Thoracic aorta (tissue), 2 donors: ENCODE measurements at regions not wholly inside any gene's neighbourhood (a gene's known extent, or its start where the extent isn't known, plus 50 kb on each side); places are given as distances from the start of the nearest gene placed in this dataset.
A peak's percentile ranks its signal among the peaks of the same experiment; 100 is the strongest.

Experiments used
- ATAC-seq: fragments of 150-250 bp; one replicate; pipeline ENCODE4 v1.8.0; 2017; ENCODE audit warnings: low read depth; ENCODE audit not compliant: insufficient number of reproducible peaks, low FRiP score
- DNase-seq: peaks from one replicate; pipeline ENCODE4 v3.0.0-alpha.2; 2020; ENCODE audit warnings: low spot score
- H3K27ac ChIP-seq, 2 donors: fragments of 200-600 bp; sonication (generic); 1 replicate in 1 of 2; 2 replicates in 1 of 2; pipeline ENCODE4 v1.5.1; 2016; ENCODE audit warnings: mild to moderate bottlenecking in 2 of 2, moderate library complexity in 2 of 2
- H3K27me3 ChIP-seq: fragments of 200-600 bp; sonication (generic); replicated peaks from 2 replicates; pipeline ENCODE4 v1.6.0; 2016; ENCODE audit warnings: mild to moderate bottlenecking; ENCODE audit not compliant: insufficient read depth
- H3K36me3 ChIP-seq: fragments of 200-600 bp; sonication (generic); one replicate; pipeline ENCODE4 v1.5.1; 2016
- H3K4me1 ChIP-seq, 2 donors: fragments of 200-600 bp; sonication (generic); 1 replicate in 1 of 2; 2 replicates in 1 of 2; pipeline versions ENCODE4 v1.5.1 to v1.6.0; 2016; ENCODE audit warnings: low read depth in 2 of 2, mild to moderate bottlenecking in 1 of 2; ENCODE audit not compliant: control insufficient read depth in 1 of 2
- H3K4me3 ChIP-seq: fragments of 200-600 bp; sonication (generic); 2 replicates; pipeline ENCODE4 v1.5.1; 2016; ENCODE audit warnings: mild to moderate bottlenecking
- H3K9me3 ChIP-seq: fragments of 200-600 bp; sonication (generic); 2 replicates; pipeline ENCODE4 v1.5.1; 2016
- TF ChIP-seq, protein P1 (sequence below): fragments of 200-600 bp; sonication (generic); IDR thresholded peaks from one replicate; pipeline ENCODE4 v1.5.1; 2019; ENCODE audit warnings: antibody characterized with exemption

GRCh38 chr12:67927324-67927723 lies 61.9 kb upstream of the IFNG-AS1 start:
- no peaks in the 10 kb centered on the region for H3K27me3 ChIP-seq
- H3K27ac ChIP-seq: no peak overlapping the region
- TF ChIP-seq, protein P1, sequence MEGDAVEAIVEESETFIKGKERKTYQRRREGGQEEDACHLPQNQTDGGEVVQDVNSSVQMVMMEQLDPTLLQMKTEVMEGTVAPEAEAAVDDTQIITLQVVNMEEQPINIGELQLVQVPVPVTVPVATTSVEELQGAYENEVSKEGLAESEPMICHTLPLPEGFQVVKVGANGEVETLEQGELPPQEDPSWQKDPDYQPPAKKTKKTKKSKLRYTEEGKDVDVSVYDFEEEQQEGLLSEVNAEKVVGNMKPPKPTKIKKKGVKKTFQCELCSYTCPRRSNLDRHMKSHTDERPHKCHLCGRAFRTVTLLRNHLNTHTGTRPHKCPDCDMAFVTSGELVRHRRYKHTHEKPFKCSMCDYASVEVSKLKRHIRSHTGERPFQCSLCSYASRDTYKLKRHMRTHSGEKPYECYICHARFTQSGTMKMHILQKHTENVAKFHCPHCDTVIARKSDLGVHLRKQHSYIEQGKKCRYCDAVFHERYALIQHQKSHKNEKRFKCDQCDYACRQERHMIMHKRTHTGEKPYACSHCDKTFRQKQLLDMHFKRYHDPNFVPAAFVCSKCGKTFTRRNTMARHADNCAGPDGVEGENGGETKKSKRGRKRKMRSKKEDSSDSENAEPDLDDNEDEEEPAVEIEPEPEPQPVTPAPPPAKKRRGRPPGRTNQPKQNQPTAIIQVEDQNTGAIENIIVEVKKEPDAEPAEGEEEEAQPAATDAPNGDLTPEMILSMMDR: no peak
- no peak for ATAC-seq
- H3K9me3 ChIP-seq: no peaks in the 10 kb centered on the region
- no peaks in the 10 kb centered on the region for H3K36me3 ChIP-seq
- peaks cover 7 to 23% of the 10 kb centered on the region in 2 donors for H3K4me1 ChIP-seq
- no peak overlapping the region for H3K4me3 ChIP-seq
- DNase-seq: no peak

DNA sequence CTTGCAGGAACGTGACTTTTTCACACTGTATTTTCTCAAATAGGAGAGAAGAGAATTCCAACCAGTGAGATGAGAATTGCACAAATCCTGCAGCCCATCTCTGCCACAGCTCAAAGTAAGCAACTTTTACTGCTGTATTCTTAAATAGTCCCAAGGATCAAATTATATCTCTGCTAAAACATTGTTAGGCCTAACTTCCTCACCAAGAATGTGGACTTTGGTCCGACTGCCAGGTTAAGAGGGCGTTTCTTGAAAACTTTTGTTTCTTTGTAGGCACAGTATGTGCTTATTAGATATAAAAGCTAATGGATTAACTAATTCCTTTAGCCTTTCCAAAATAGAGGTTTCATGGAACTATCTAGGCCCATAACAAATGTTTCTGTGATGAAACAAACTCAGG lies 61.4 kb upstream of the IFNG-AS1 start:
- DNase-seq (no peak), ATAC-seq (no peak)
- H3K4me1 ChIP-seq: peaks cover 7 to 23% of the 10 kb centered on the region in 2 donors
- H3K27me3 ChIP-seq: no peaks in the 10 kb centered on the region
- no peaks in the 10 kb centered on the region for H3K36me3 ChIP-seq
- H3K4me3 ChIP-seq: no peak overlapping the region
- H3K27ac ChIP-seq: peak overlapping the region in 1 of 2 donors; percentile 4
- TF ChIP-seq, protein P1: no peak
- no peaks in the 10 kb centered on the region for H3K9me3 ChIP-seq

GRCh38 chr12:67928621-67929383 lies 60.4 kb upstream of the IFNG-AS1 start:
- Histone ChIP-seq H3K4me3 (no peak overlapping the region), H3K36me3 (no peaks in the 10 kb centered on the region), H3K27me3 (no peaks in the 10 kb centered on the region), H3K27ac (peak overlapping the region in 1 of 2 donors; percentile 27), H3K9me3 (no peaks in the 10 kb centered on the region), H3K4me1 (peaks cover 7 to 23% of the 10 kb centered on the region in 2 donors)
- TF ChIP-seq, protein P1: no peak
- ATAC-seq (no peak), DNase-seq (no peak)

- Histone ChIP-seq H3K4me3 (no peak overlapping the region), H3K36me3 (no peaks in the 10 kb centered on the region), H3K27me3 (no peaks in the 10 kb centered on the region), H3K4me1 (peaks cover 7 to 23% of the 10 kb centered on the region in 2 donors), H3K9me3 (no peaks in the 10 kb centered on the region), H3K27ac (peak overlapping the region in 1 of 2 donors; percentile 27)
- TF ChIP-seq, protein P1: no peak
- DNase-seq (no peak), ATAC-seq (no peak)
Measured at GRCh38 chr12:67929384-67929772, 59.9 kb upstream of the IFNG-AS1 start.

- H3K36me3 ChIP-seq: no peaks in the 10 kb centered on the region
- ATAC-seq (no peak), DNase-seq (no peak)
- H3K27ac ChIP-seq: no peak overlapping the region
- H3K4me1 ChIP-seq: no peaks in the 10 kb centered on the region
- H3K4me3 ChIP-seq: no peak overlapping the region
- TF ChIP-seq, protein P1: no peak
- H3K27me3 ChIP-seq: no peaks in the 10 kb centered on the region
- H3K9me3 ChIP-seq: no peaks in the 10 kb centered on the region
Measured at GRCh38 chr12:67937822-67938221, 51.4 kb upstream of the IFNG-AS1 start.
